ENCODE measurements at regions not wholly inside any gene's neighbourhood (a gene's known extent, or its start where the extent isn't known, plus 50 kb on each side); places are given as distances from the start of the nearest gene placed in this dataset.

DNA sequence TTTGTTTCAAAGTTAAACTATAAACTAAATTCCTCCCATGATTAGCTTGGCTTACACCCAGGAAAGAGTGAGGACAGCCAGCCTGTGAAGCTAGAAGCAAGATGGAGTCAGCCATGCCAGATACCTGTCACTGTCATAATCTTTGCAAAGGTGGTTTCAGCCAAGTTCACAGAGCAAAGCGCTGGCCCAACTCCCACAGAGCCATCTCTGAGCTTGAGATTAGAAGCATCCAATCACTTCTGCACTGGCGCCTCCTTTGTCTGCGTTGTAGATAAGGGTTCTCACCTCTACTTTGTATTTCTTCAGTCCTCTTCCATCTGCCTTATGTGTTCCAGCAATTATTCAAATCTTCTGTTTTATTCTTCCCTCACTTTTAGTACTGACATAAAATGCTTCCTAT lies 119.4 kb upstream of the ACO1 start:
- no peak overlapping the region for H3K4me3 ChIP-seq (ENCODE audit: low read length)
- H3K27me3 ChIP-seq (ENCODE audit: insufficient read depth, low read length), result no peaks in the 10 kb centered on the region
- no peaks in the 10 kb centered on the region for H3K9me3 ChIP-seq (ENCODE audit: low read depth, low read length)
- no peaks in the 10 kb centered on the region for H3K4me1 ChIP-seq (ENCODE audit: insufficient read depth, low read length)

DNA sequence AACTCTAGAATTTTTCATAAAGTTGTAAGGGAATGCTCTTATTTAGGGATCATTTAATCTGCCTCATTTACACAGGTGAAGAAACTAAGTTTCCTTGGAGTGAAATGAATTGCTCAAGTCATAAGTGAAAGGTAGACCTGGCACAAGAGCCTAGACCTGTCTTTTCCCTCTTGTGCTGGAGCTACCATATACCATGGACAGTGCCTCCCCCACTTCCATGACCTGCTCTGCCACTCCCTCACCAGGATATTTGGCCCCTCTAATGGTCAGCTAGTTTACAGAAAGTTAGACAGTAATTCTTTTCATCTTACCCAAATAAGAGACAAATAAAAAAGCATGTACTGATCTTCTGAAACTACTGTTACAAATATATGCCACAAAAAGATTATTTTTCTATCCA lies 105.5 kb upstream of the ACO1 start:
- Histone ChIP-seq H3K4me1 (ENCODE audit: insufficient read depth, low read length) (no peaks in the 10 kb centered on the region), H3K27me3 (ENCODE audit: insufficient read depth, low read length) (no peaks in the 10 kb centered on the region), H3K9me3 (ENCODE audit: low read depth, low read length) (no peaks in the 10 kb centered on the region), H3K4me3 (ENCODE audit: low read length) (no peak overlapping the region)

DNA sequence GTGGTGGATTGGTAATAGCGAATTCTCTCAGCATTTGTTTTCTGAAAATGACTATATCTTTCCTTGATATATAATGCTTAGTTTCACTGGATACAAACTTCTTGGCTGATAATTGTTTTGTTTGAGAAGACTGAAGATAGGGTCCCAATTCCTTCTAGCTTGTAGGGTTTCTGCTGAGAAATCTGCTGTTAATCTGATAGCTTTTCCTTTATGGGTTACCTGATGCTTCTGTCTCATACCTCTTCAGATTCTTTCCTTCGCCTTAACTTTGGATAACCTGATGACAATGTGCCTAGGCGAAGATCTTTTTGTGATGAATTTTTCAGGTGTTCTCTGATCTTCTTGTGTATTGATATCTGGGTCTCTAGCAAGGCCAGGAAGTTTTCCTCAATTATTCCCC lies 94.7 kb upstream of the ACO1 start:
- Histone ChIP-seq H3K9me3 (ENCODE audit: low read depth, low read length) (no peaks in the 10 kb centered on the region), H3K4me3 (ENCODE audit: low read length) (no peak overlapping the region), H3K4me1 (ENCODE audit: insufficient read depth, low read length) (no peaks in the 10 kb centered on the region), H3K27me3 (ENCODE audit: insufficient read depth, low read length) (no peaks in the 10 kb centered on the region)

DNA sequence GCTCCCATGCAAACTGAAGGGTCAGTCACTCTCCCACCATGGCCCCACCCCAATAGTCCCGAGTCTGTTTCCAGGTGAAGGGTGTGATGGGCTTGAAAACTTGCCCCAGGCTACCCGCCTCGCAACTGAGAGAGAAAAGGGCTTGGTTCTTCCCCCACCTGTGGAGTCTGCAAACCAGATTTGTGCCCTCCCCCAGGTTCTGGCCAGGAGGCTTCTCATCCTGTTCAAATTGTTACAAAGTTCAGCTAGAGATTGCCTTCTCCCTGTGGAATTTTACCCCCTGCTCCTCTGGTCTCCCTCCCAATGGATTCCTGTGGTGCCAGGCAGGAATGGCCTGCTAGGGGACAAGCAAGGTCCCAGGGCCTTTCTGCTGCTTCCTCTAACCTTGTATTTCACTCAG lies 93.1 kb upstream of the ACO1 start:
- no peaks in the 10 kb centered on the region for H3K4me1 ChIP-seq (ENCODE audit: insufficient read depth, low read length)
- H3K4me3 ChIP-seq (ENCODE audit: low read length), result no peak overlapping the region
- H3K27me3 ChIP-seq (ENCODE audit: insufficient read depth, low read length), result no peaks in the 10 kb centered on the region
- no peaks in the 10 kb centered on the region for H3K9me3 ChIP-seq (ENCODE audit: low read depth, low read length)

DNA sequence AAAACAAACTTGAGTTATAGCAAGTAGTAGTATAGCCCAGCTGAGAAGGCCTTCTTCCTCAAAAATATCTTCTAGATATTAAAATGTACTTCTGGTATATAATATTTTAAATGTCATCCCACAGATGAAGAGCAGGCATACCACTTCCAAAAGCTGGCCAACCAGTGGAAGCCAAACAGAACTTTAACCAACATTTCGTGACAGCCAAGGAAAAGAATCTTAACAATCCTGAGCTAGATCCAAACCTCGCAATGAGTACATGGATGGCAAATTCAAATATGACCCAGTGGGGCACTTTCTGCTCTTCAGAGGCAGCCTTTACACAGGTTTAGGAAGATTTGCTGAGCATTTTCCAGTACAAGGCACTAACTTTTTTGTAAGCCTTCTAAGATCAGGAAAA lies 91.8 kb upstream of the ACO1 start:
- H3K27me3 ChIP-seq (ENCODE audit: insufficient read depth, low read length), result no peaks in the 10 kb centered on the region
- H3K4me1 ChIP-seq (ENCODE audit: insufficient read depth, low read length), result no peaks in the 10 kb centered on the region
- H3K9me3 ChIP-seq (ENCODE audit: low read depth, low read length), result no peaks in the 10 kb centered on the region
- H3K4me3 ChIP-seq (ENCODE audit: low read length), result no peak overlapping the region

DNA sequence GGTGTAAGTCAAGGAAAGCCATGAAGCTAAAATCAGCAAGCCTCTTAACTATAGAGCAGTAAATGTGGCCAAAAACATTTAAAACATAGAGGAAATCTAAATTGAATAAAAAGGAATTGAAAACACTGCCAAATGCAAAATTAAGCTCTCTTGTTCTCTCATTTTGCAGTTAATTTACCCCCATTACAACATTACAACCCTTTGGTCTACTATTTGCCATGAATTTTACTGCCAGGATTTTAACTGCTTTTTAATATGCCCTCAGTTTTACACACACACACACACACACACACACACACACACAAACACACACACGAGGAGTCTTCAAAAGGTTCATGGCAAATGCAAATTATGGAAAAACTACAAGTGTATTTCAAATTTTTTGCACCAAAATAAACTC lies 91.4 kb upstream of the ACO1 start:
- Histone ChIP-seq H3K4me3 (ENCODE audit: low read length) (no peak overlapping the region), H3K4me1 (ENCODE audit: insufficient read depth, low read length) (no peaks in the 10 kb centered on the region), H3K9me3 (ENCODE audit: low read depth, low read length) (no peaks in the 10 kb centered on the region), H3K27me3 (ENCODE audit: insufficient read depth, low read length) (no peaks in the 10 kb centered on the region)

DNA sequence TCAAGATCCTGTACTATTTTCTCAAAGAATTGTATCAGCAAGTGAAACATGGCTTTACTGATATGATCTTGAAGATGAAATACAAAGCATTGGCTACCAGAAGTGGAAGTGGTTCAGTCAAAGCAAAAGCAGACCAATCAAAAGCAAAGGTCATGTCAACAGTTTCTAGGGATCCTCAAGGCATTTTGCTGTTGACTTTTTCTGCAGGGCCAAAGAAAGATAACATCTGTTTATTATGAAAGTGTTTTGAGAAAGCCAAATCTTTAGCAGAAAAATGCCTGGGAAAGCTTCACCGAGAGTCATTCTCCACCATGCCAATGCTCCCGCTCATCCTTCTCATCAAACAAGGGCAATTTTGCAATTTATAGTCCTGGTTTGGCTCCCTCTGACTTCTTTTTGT lies 90.3 kb upstream of the ACO1 start:
- no peak overlapping the region for H3K4me3 ChIP-seq (ENCODE audit: low read length)

DNA sequence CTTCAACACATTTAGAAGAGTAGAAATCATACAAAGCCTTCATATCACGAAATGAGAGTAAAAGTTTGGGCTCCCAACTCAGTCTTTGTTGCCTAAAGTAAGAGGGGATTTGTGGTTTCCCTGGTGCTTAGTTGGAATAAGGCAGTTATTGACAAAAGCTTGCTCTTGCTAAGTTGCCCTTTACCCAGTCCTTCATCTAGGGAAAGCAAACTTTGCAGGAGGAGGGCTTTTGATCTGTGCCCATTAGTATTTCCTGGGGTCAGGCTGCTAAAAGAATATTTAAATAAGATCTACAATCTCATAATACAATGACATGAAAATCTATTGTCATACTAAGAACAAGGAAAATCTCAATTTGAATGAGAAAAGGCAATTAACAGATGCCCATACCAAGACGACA lies 84.1 kb upstream of the ACO1 start:
- Histone ChIP-seq H3K27me3 (ENCODE audit: insufficient read depth, low read length) (peaks cover 5% of the 10 kb centered on the region), H3K4me1 (ENCODE audit: insufficient read depth, low read length) (no peaks in the 10 kb centered on the region), H3K9me3 (ENCODE audit: low read depth, low read length) (no peaks in the 10 kb centered on the region), H3K4me3 (ENCODE audit: low read length) (no peak overlapping the region)

More for the DNA sequence above, 90.3 kb upstream of the ACO1 start:
- Histone ChIP-seq H3K9me3 (ENCODE audit: low read depth, low read length) (no peaks in the 10 kb centered on the region), H3K4me1 (ENCODE audit: insufficient read depth, low read length) (no peaks in the 10 kb centered on the region), H3K27me3 (ENCODE audit: insufficient read depth, low read length) (no peaks in the 10 kb centered on the region)

DNA sequence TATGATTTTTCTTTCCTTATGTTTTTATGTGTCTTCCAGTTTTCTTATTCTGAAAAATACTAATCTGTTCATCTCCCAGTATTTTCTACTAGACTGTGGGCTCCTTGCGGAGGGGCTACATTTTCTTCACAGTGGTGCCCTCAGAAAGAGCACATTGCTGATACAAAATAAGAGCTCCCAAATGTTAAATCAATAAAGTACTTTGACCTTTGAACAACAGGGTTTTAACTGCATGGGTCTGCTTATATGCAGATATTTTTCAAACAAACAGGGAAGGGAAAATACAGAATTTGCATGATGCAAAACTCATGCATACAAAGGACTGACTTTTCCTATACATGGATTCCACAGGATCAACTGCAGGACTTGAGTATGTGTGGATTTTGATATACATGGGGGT lies 79.9 kb upstream of the ACO1 start:
- Histone ChIP-seq H3K9me3 (ENCODE audit: low read depth, low read length) (no peaks in the 10 kb centered on the region), H3K4me3 (ENCODE audit: low read length) (no peak overlapping the region), H3K27me3 (ENCODE audit: insufficient read depth, low read length) (peaks cover 5% of the 10 kb centered on the region), H3K4me1 (ENCODE audit: insufficient read depth, low read length) (no peaks in the 10 kb centered on the region)

DNA sequence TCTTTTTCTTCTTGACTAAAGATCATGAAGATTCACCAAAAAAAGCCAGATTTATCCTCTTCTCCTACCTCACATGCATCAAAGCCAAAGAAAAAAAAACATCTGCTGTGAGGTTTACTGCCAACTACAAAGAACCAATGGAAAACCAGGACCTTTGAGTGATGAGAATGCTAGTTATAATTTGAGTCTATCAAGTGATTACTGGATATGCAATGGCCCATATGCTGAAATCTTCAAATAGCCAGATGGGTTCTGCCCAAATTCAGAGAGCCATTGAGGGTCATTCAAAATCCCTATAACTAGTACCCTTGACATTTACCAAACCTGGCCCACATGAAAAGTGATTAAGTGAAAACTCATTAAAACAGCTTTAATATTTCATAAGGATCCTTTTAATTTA lies 78.4 kb upstream of the ACO1 start:
- H3K9me3 ChIP-seq (ENCODE audit: low read depth, low read length), result no peaks in the 10 kb centered on the region
- no peaks in the 10 kb centered on the region for H3K4me1 ChIP-seq (ENCODE audit: insufficient read depth, low read length)
- no peaks in the 10 kb centered on the region for H3K27me3 ChIP-seq (ENCODE audit: insufficient read depth, low read length)
- no peak overlapping the region for H3K4me3 ChIP-seq (ENCODE audit: low read length)

DNA sequence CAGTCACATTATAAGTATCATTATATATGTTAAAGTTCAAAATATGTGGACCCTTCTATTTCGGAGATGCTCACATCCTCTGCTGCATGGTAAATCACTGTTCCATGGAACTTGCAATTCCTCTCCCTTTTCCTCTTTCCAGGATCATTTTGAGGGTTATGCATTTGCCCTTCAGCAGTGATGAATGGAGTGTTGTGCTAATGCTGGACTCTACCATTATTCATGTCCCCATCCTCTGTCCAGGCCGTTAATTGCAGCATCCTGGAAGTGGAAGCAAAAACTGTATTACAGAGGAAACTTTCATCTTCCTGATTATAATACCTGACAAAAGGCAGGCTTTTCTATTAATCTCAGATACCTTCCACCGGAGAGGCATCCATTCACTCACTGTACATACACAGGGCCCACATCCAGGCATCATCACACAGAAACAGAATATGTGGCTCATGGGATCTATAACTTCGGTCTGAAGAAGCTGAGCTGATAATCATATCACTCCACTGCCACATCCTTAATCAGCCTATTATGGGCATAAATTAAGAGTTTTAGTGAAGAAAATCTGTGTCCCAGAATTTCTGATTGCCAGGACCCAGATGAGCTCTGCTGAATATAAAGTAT lies 65.0 kb upstream of the ACO1 start:
- H3K27me3 ChIP-seq (ENCODE audit: insufficient read depth, low read length), result peaks cover 1% of the 10 kb centered on the region
- no peaks in the 10 kb centered on the region for H3K9me3 ChIP-seq (ENCODE audit: low read depth, low read length)
- H3K4me1 ChIP-seq (ENCODE audit: insufficient read depth, low read length), result no peaks in the 10 kb centered on the region
- H3K4me3 ChIP-seq (ENCODE audit: low read length), result no peak overlapping the region

DNA sequence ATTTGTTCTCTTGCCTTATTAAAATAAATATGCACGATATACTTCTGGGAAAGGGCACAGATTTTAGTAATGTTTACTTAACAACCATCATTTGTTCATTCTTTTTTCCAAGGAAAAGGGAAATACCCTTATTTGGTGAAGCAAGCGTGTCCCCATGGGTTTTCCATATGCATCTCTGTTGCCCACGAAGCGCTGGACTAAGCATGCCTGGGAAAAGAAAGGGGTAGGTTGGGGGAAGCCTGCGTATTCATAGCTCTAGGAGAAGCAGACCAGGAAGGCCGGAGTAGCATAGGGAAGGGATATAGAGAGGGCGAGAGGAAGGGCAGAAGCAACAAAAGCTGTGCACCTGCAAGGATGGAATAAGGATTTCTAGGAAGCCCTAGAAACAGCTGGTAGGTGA lies 61.8 kb upstream of the ACO1 start:
- no peaks in the 10 kb centered on the region for H3K9me3 ChIP-seq (ENCODE audit: low read depth, low read length)
- no peaks in the 10 kb centered on the region for H3K4me1 ChIP-seq (ENCODE audit: insufficient read depth, low read length)
- H3K4me3 ChIP-seq (ENCODE audit: low read length), result no peak overlapping the region
- H3K27me3 ChIP-seq (ENCODE audit: insufficient read depth, low read length), result peaks cover 3% of the 10 kb centered on the region

DNA sequence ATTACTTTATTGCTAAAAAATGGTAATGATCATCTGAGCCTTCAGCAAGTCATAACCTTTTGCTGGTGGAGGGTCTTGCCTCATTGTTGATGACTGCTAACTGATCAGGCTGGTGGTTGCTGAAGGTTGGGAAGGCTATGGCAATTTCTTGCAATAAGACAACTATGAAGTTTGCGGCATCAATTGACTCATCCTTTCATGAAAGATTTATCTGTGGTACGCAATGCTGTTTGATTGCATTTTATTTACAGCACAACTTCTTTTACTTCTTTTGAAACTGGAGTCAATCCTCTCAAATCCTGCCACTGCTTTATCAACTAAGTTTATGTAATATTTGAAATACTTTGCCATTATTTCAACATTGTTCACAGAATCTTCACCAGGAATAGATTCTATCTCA lies 58.3 kb upstream of the ACO1 start:
- Histone ChIP-seq H3K27me3 (ENCODE audit: insufficient read depth, low read length) (peaks cover 3% of the 10 kb centered on the region), H3K9me3 (ENCODE audit: low read depth, low read length) (no peaks in the 10 kb centered on the region), H3K4me3 (ENCODE audit: low read length) (no peak overlapping the region), H3K4me1 (ENCODE audit: insufficient read depth, low read length) (no peaks in the 10 kb centered on the region)

DNA sequence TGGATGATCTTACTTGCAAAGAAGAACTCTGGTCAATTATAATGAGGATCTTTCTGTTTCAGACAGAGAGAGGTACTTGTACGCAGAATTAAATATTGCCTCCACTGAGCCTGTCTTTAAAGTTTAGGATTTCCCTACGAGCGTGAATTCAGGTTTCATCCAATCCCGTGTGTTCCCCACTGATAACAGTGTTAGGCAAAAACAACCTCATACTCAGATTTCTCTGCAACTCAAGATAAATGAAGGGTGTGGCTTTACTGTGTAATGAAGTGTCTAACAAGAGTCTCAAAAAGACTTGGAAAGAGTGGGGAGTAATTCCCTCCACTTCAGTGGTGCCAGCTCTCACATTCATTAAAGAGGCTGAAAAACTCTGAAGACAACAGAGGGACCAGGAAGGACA lies 53.2 kb upstream of the ACO1 start:
- no peaks in the 10 kb centered on the region for H3K4me1 ChIP-seq (ENCODE audit: insufficient read depth, low read length)
- H3K4me3 ChIP-seq (ENCODE audit: low read length), result no peak overlapping the region
- H3K27me3 ChIP-seq (ENCODE audit: insufficient read depth, low read length), result no peaks in the 10 kb centered on the region
- H3K9me3 ChIP-seq (ENCODE audit: low read depth, low read length), result no peaks in the 10 kb centered on the region

DNA sequence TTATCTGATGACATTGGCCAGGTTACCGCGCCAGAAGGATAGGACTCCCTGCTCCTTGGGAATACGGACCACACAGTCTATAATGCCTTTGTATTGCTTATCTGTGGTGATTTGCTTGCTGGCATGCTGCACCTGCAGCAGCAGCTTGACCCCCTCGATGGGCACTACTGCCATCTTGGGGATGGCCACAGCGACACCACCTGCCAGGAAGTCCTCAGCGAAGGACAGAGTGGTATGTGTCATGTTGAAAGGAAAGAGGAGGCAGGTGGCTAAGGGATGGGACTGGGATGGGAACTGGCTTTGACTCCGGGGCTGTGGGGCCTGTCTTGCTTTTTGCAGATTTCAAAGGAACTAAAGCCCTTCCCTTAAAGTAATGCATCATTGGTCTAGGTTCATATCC lies 50.3 kb upstream of the ACO1 start:
- Histone ChIP-seq H3K9me3 (ENCODE audit: low read depth, low read length) (no peaks in the 10 kb centered on the region), H3K27me3 (ENCODE audit: insufficient read depth, low read length) (no peaks in the 10 kb centered on the region), H3K4me3 (ENCODE audit: low read length) (no peak overlapping the region), H3K4me1 (ENCODE audit: insufficient read depth, low read length) (no peaks in the 10 kb centered on the region)
